HG03342 (cell line): ENCODE measurements at regions not wholly inside any gene's neighbourhood (a gene's known extent, or its start where the extent isn't known, plus 50 kb on each side); places are given as distances from the start of the nearest gene placed in this dataset.
"Not testable (repeated sequence)": the region's sequence is repeated elsewhere in the genome, so short reads cannot be mapped to it uniquely, and the experiment has no call there.

Experiments used
- ATAC-seq: cut with Tn5 transposase; IDR thresholded peaks from one replicate; pipeline ENCODE4 v1.9.1; 2021; ENCODE audit warnings: mild to moderate bottlenecking, moderate library complexity; ENCODE audit not compliant: unreplicated experiment

GRCh38 chr2:64932371-64933216 lies 56.6 kb upstream of the SLC1A4 start:
- ATAC-seq, result peak; percentile 80

GRCh38 chr2:64934530-64934929 lies 54.7 kb upstream of the SLC1A4 start:
- ATAC-seq, result no peak

- no peak for ATAC-seq
These were observed 52.4 kb upstream of the SLC1A4 start for GRCh38 chr2:64936809-64937208.

- not testable (repeated sequence) for ATAC-seq
These were observed 51.9 kb upstream of the SLC1A4 start for GRCh38 chr2:64937314-64937686.

- ATAC-seq, result no peak
These were observed 51.3 kb upstream of the SLC1A4 start for GRCh38 chr2:64937687-64938491.

GRCh38 chr2:64938607-64939285 lies 50.5 kb upstream of the SLC1A4 start:
- no peak for ATAC-seq

GRCh38 chr2:64939332-64939917 lies 49.8 kb upstream of the SLC1A4 start:
- peak; percentile 48 for ATAC-seq
